Muscle of arm (tissue), 1 donor: ENCODE measurements at regions not wholly inside any gene's neighbourhood (a gene's known extent, or its start where the extent isn't known, plus 50 kb on each side); places are given as distances from the start of the nearest gene placed in this dataset.

ENCODE experiments used
- DNase-seq: peaks from one replicate; pipeline ENCODE4 v3.0.0-alpha.2; 2013

GRCh38 chr21:15151385-15152103, 86.7 kb upstream of the NRIP1 start:
- DNase-seq: no peak

GRCh38 chr21:15152591-15152990, 87.8 kb upstream of the NRIP1 start:
- DNase-seq: no peak

- no peak for DNase-seq
Measured at GRCh38 chr21:15159382-15160020, 94.7 kb upstream of the NRIP1 start.

GRCh38 chr21:15160136-15160535, 95.3 kb upstream of the NRIP1 start:
- no peak for DNase-seq

GRCh38 chr21:15162921-15163320, 98.1 kb upstream of the NRIP1 start:
- no peak for DNase-seq

- DNase-seq: no peak
Measured at GRCh38 chr21:15164273-15164672, 99.5 kb upstream of the NRIP1 start.

GRCh38 chr21:15164678-15165303, 100.0 kb upstream of the NRIP1 start:
- DNase-seq: no peak

- no peak for DNase-seq
Measured at GRCh38 chr21:15170614-15171013, 105.8 kb upstream of the NRIP1 start.

- no peak for DNase-seq
Measured at GRCh38 chr21:15171546-15171945, 106.7 kb upstream of the NRIP1 start.

GRCh38 chr21:15172963-15173362, 108.2 kb upstream of the NRIP1 start:
- DNase-seq: no peak

GRCh38 chr21:15174923-15175322, 110.1 kb upstream of the NRIP1 start:
- DNase-seq: no peak

- DNase-seq: no peak
Measured at GRCh38 chr21:15182731-15183130, 117.9 kb upstream of the NRIP1 start.

- no peak for DNase-seq
Measured at GRCh38 chr21:15183813-15184257, 119.0 kb upstream of the NRIP1 start.

GRCh38 chr21:15190412-15190811, 125.6 kb upstream of the NRIP1 start:
- DNase-seq: no peak

GRCh38 chr21:15190837-15191236, 126.0 kb upstream of the NRIP1 start:
- DNase-seq: no peak

- no peak for DNase-seq
Measured at GRCh38 chr21:15191342-15191741, 126.5 kb upstream of the NRIP1 start.

- no peak for DNase-seq
Measured at GRCh38 chr21:15192243-15192642, 127.4 kb upstream of the NRIP1 start.

- no peak for DNase-seq
Measured at GRCh38 chr21:15193937-15194336, 129.1 kb upstream of the NRIP1 start.

GRCh38 chr21:15195104-15195503, 130.3 kb upstream of the NRIP1 start:
- no peak for DNase-seq

GRCh38 chr21:15195768-15196167, 131.0 kb upstream of the NRIP1 start:
- no peak for DNase-seq

GRCh38 chr21:15197696-15198095, 132.9 kb upstream of the NRIP1 start:
- DNase-seq: no peak

- DNase-seq: peak; percentile 24
Measured at GRCh38 chr21:15199414-15200383, 134.9 kb upstream of the NRIP1 start.
